ENCODE measurements at regions not wholly inside any gene's neighbourhood (a gene's known extent, or its start where the extent isn't known, plus 50 kb on each side); places are given as distances from the start of the nearest gene placed in this dataset.

- POLR2A ChIA-PET (ENCODE audit: partially characterized antibody), result no interaction called here
- Histone ChIP-seq H2BK120ac (replicated peaks; ENCODE audit: low read depth, low read length) (no peak overlapping the region), H4K5ac (ENCODE audit: insufficient read length, low read depth, low read length) (no peak overlapping the region), H3K36me3 (ENCODE audit: control insufficient read depth in 2 of 4, insufficient read depth in 4 of 4, low read length in 3 of 4) (no peaks in the 10 kb centered on the region), H3K23me2 (ENCODE audit: low read depth, low read length) (no peaks in the 10 kb centered on the region), H2BK12ac (ENCODE audit: low read depth, low read length) (no peak overlapping the region), H3K18ac (ENCODE audit: extremely low read depth, low read length) (no peak overlapping the region), H4K91ac (replicated peaks; ENCODE audit: insufficient read length, low read length) (no peak overlapping the region), H3K79me2 (ENCODE audit: control insufficient read depth in 1 of 2, insufficient read depth in 2 of 2, low read length in 2 of 2) (no peaks in the 10 kb centered on the region), H3K9ac (replicated peaks in 1 of 4; ENCODE audit: extremely low read depth in 1 of 4, low read depth in 3 of 4, low read length in 3 of 4) (no peak overlapping the region), H2AFZ (ENCODE audit: low read length) (no peak overlapping the region), H3K4me3 (ENCODE audit: extremely low read depth in 1 of 4, insufficient read depth in 2 of 4, low read depth in 3 of 4, low read length in 4 of 4) (no peak overlapping the region), H3K9me3 (ENCODE audit: insufficient read depth in 2 of 2, low read depth in 1 of 2, low read length in 1 of 2) (no peaks in the 10 kb centered on the region), H3K79me1 (ENCODE audit: low read depth, low read length) (no peaks in the 10 kb centered on the region), H3K4me2 (ENCODE audit: insufficient read depth in 1 of 2, low read depth in 2 of 2, low read length in 2 of 2) (no peak overlapping the region), H3K56ac (replicated peaks; ENCODE audit: insufficient read length, low read depth, low read length) (no peak overlapping the region), H3K14ac (ENCODE audit: insufficient read length) (no peak overlapping the region), H3K4me1 (replicated peaks in 1 of 4; ENCODE audit: control insufficient read depth in 3 of 4, insufficient read depth in 4 of 4, low read length in 3 of 4) (peaks cover 0 to 3% (median 0%) of the 10 kb centered on the region in 4 experiments; a peak in 1 of 7 replicates), H3K27me3 (replicated peaks in 1 of 4; ENCODE audit: control insufficient read depth in 3 of 4, extremely low read depth in 1 of 4, insufficient read depth in 3 of 4, low read length in 3 of 4) (no peaks in the 10 kb centered on the region), H3K23ac (ENCODE audit: insufficient read length) (no peak overlapping the region), H4K8ac (ENCODE audit: extremely low read depth, insufficient read depth, low read length) (no peak overlapping the region), H2BK15ac (ENCODE audit: low read length) (no peak overlapping the region), H3K4ac (replicated peaks; ENCODE audit: insufficient read length, low read depth, low read length) (no peak overlapping the region), H3K27ac (ENCODE audit: low read depth, low read length) (no peak overlapping the region), H4K20me1 (replicated peaks in 1 of 2; ENCODE audit: control insufficient read depth in 1 of 2, insufficient read depth in 2 of 2, low read length in 2 of 2) (no peaks in the 10 kb centered on the region), H2AK5ac (ENCODE audit: low read depth, low read length) (no peak overlapping the region), H2BK20ac (ENCODE audit: low read length) (no peak overlapping the region), H2BK5ac (ENCODE audit: low read depth, low read length) (no peak overlapping the region)
- no peak for TF ChIP-seq SRF (IDR thresholded peaks at IDR 0.05; ENCODE audit: low read depth, low read length)
- TF ChIP-seq CTCF (IDR thresholded peaks at IDR 0.05; ENCODE audit: control extremely low read depth in 1 of 3, insufficient read depth in 1 of 3, low read depth in 1 of 3, low read length in 3 of 3), result no peak
- TF ChIP-seq SAP30 (IDR thresholded peaks at IDR 0.05; ENCODE audit: insufficient read depth, insufficient replicate concordance, low read length), result no peak
- CTCF ChIA-PET (ENCODE audit: partially characterized antibody), result no interaction called here
- FAIRE-seq (no peak), DNase-seq (ENCODE audit: low read depth in 1 of 2, low spot score in 2 of 2) (no peak)
- 87% methylated on average over 6 of the region's 6 CpGs; no CpG with 5 or more reads in 1 of the 2 experiments for WGBS, 2 experiments (ENCODE audit: extremely low coverage in 1 of 2, insufficient coverage in 1 of 2, insufficient read length in 1 of 2, insufficient replicate concordance in 2 of 2, low coverage in 1 of 2, low lambda C conversion rate in 2 of 2, missing lambda C conversion rate in 1 of 2)
Observed at GRCh38 chr7:97798046-97799019, 66.4 kb downstream of the TAC1 start.
